OCI-LY7 (cell line): ENCODE measurements at regions not wholly inside any gene's neighbourhood (a gene's known extent, or its start where the extent isn't known, plus 50 kb on each side); places are given as distances from the start of the nearest gene placed in this dataset.

ENCODE experiments used
- BruUV-seq: library from RNA; stranded (reverse); fragments of 400-500 nt; replicated peaks from 2 replicates; lab custom pipeline; 2021; lab: Mats Ljungman, UMichigan
- CTCF ChIA-PET: fragments of 300-600 bp; sonication (Branson Sonifier 250); formaldehyde crosslinking; loops from one replicate; lab custom pipeline; 2022; ENCODE audit warnings: antibody characterized with exemption; ENCODE audit not compliant: unreplicated experiment; lab: Charles Lee
- POLR2A ChIA-PET: fragments of 300-600 bp; sonication (Branson Sonifier 250); formaldehyde crosslinking; loops from one replicate; lab custom pipeline; 2022; ENCODE audit warnings: antibody characterized with exemption; lab: Charles Lee
- DNase-seq: peaks from one replicate; pipeline ENCODE4 v3.0.0-alpha.2; 2015; ENCODE audit warnings: low spot score
- H2AFZ ChIP-seq: fragments of 200-600 bp; sonication (generic), shearing (Covaris generic); 2 replicates; pipeline ENCODE4 v1.6.1; 2014; ENCODE audit warnings: mild to moderate bottlenecking, antibody characterized with exemption, low read length, moderate library complexity
- H3K27ac ChIP-seq: fragments of 200-600 bp; sonication (generic); 2 replicates; pipeline ENCODE4 v1.5.1; 2014; ENCODE audit warnings: mixed run types, low read depth, mild to moderate bottlenecking, moderate library complexity, low read length, inconsistent platforms; ENCODE audit not compliant: poor library complexity, severe bottlenecking
- H3K36me3 ChIP-seq: fragments of 200-600 bp; sonication (generic); 2 replicates; pipeline ENCODE4 v1.6.1; 2014; ENCODE audit warnings: mild to moderate bottlenecking, antibody characterized with exemption, low read length, moderate library complexity, mixed read lengths; ENCODE audit not compliant: insufficient read depth
- H3K4me1 ChIP-seq: fragments of 200-600 bp; sonication (generic); 2 replicates; pipeline ENCODE4 v1.5.1; 2014; ENCODE audit warnings: mild to moderate bottlenecking, low read length; ENCODE audit not compliant: insufficient read depth, poor library complexity, severe bottlenecking
- H3K4me2 ChIP-seq: fragments of 200-600 bp; sonication (generic); 2 replicates; pipeline ENCODE4 v1.6.1; 2014; ENCODE audit warnings: mild to moderate bottlenecking, low read length
- H3K4me3 ChIP-seq: fragments of 200-600 bp; sonication (generic); 2 replicates; pipeline ENCODE4 v1.5.1; 2014; ENCODE audit warnings: mild to moderate bottlenecking, low read depth, low read length; ENCODE audit not compliant: poor library complexity, severe bottlenecking
- H3K79me2 ChIP-seq: fragments of 200-600 bp; sonication (generic); 2 replicates; pipeline ENCODE4 v1.6.1; 2016; ENCODE audit warnings: low read depth, mild to moderate bottlenecking, low read length, moderate library complexity, mixed read lengths; ENCODE audit not compliant: insufficient read depth
- H3K9me2 ChIP-seq: fragments of 200-600 bp; sonication (generic); 2 replicates; pipeline ENCODE4 v1.6.1; 2016; ENCODE audit warnings: mild to moderate bottlenecking, low read length, mixed read lengths; ENCODE audit not compliant: insufficient read depth
- H3K9me3 ChIP-seq: fragments of 200-600 bp; sonication (generic); 2 replicates; pipeline ENCODE4 v1.6.1; 2014; ENCODE audit warnings: mild to moderate bottlenecking, mixed run types, low read length, mixed read lengths
- H4K20me1 ChIP-seq: fragments of 200-600 bp; sonication (generic); 2 replicates; pipeline ENCODE4 v1.6.1; 2014; ENCODE audit warnings: mild to moderate bottlenecking, antibody characterized with exemption, low read length, moderate library complexity, mixed read lengths; ENCODE audit not compliant: insufficient read depth
- CTCF ChIP-seq: fragments of 200-600 bp; sonication (generic); conservative IDR thresholded peaks from 2 replicates; pipeline ENCODE4 v1.5.1; 2014; ENCODE audit warnings: mild to moderate bottlenecking, antibody characterized with exemption, low read length, moderate library complexity, mixed read lengths
- EZH2phosphoT487 ChIP-seq: fragments of 200-600 bp; sonication (generic); IDR thresholded peaks from 2 replicates; pipeline ENCODE4 v1.6.1; 2018; ENCODE audit warnings: low read depth, borderline replicate concordance, mild to moderate bottlenecking, mixed run types, antibody characterized with exemption, low read length, moderate library complexity, mixed read lengths
- intact Hi-C: fragments of 100-400 bp; cut with micrococcal nuclease; formaldehyde crosslinking; loops from one replicate; pipeline ENCODE4 v1.10.0; 2022; ENCODE audit not compliant: unreplicated experiment

GRCh38 chr2:239636808-239637207, 236.0 kb upstream of the HDAC4 start:
- ChIA-PET CTCF (interaction anchor here (0.6 kb wide), 1 partner anchor 193 kb away, joined by 3 read pairs; no protein-coding TSS in a partner anchor), POLR2A (no interaction called here)
- Histone ChIP-seq H3K79me2 (no peaks in the 10 kb centered on the region), H3K9me3 (no peaks in the 10 kb centered on the region), H4K20me1 (no peaks in the 10 kb centered on the region), H2AFZ (no peak overlapping the region), H3K4me3 (no peak overlapping the region), H3K36me3 (no peaks in the 10 kb centered on the region), H3K4me2 (no peak overlapping the region), H3K27ac (no peak overlapping the region), H3K4me1 (no peaks in the 10 kb centered on the region), H3K9me2 (no peaks in the 10 kb centered on the region)
- TF ChIP-seq EZH2phosphoT487: no peak
- no peak for TF ChIP-seq CTCF
- DNase-seq: no peak
- intact Hi-C loops: no loop called here
- BruUV-seq: no TSS peak

- Histone ChIP-seq H3K27ac (no peak overlapping the region), H3K4me2 (no peak overlapping the region), H3K4me3 (no peak overlapping the region), H3K4me1 (no peaks in the 10 kb centered on the region), H3K79me2 (no peaks in the 10 kb centered on the region), H2AFZ (no peak overlapping the region), H3K9me2 (no peaks in the 10 kb centered on the region), H3K36me3 (no peaks in the 10 kb centered on the region), H3K9me3 (no peaks in the 10 kb centered on the region), H4K20me1 (no peaks in the 10 kb centered on the region)
- TF ChIP-seq EZH2phosphoT487: no peak
- no peak for TF ChIP-seq CTCF
- ChIA-PET POLR2A (no interaction called here), CTCF (no interaction called here)
- no TSS peak for BruUV-seq
- DNase-seq: no peak
- intact Hi-C loops: no loop called here
Measured at GRCh38 chr2:239634769-239635168, 233.9 kb upstream of the HDAC4 start.

GRCh38 chr2:239630618-239631286, 229.9 kb upstream of the HDAC4 start:
- ChIA-PET POLR2A (interaction anchor here (0.6 to 0.7 kb wide), 2 partner anchors 326 to 1547 kb away, joined by 3 to 7 read pairs; no protein-coding TSS in a partner anchor), CTCF (no interaction called here)
- Histone ChIP-seq H3K9me2 (no peaks in the 10 kb centered on the region), H3K79me2 (no peaks in the 10 kb centered on the region), H3K4me2 (no peak overlapping the region), H3K4me1 (no peaks in the 10 kb centered on the region), H3K9me3 (no peaks in the 10 kb centered on the region), H2AFZ (no peak overlapping the region), H3K4me3 (no peak overlapping the region), H3K36me3 (no peaks in the 10 kb centered on the region), H4K20me1 (no peaks in the 10 kb centered on the region), H3K27ac (no peak overlapping the region)
- DNase-seq: no peak
- no peak for TF ChIP-seq EZH2phosphoT487
- BruUV-seq: no TSS peak
- intact Hi-C loops: no loop called here
